BLaER1 treated with 17β-estradiol and CSF1 and Interleukin-3, amounts not matched to agents 10 nM and 100 nM (cell line): ENCODE measurements at regions not wholly inside any gene's neighbourhood (a gene's known extent, or its start where the extent isn't known, plus 50 kb on each side); places are given as distances from the start of the nearest gene placed in this dataset.
"Not testable (repeated sequence)": the region's sequence is repeated elsewhere in the genome, so short reads cannot be mapped to it uniquely, and the experiment has no call there.

ENCODE experiments used
- H3K27ac ChIP-seq, 11 experiments: shearing (Covaris generic); formaldehyde crosslinking; 2 replicates each; pipeline ENCODE4 v1.8.1; 2022
- H3K27me3 ChIP-seq, 11 experiments: shearing (Covaris generic); formaldehyde crosslinking; 2 replicates each; pipeline ENCODE4 v1.8.1; 2022
- H3K36me3 ChIP-seq, 11 experiments: shearing (Covaris generic); formaldehyde crosslinking; 2 replicates each; pipeline ENCODE4 v1.8.1; 2022
- H3K4me1 ChIP-seq, 10 experiments: shearing (Covaris generic); formaldehyde crosslinking; 2 replicates each; pipeline ENCODE4 v1.8.1; 2022
- H3K4me2 ChIP-seq, 11 experiments: shearing (Covaris generic); formaldehyde crosslinking; 2 replicates each; pipeline ENCODE4 v1.8.1; 2022
- H3K4me3 ChIP-seq, 10 experiments: shearing (Covaris generic); formaldehyde crosslinking; 2 replicates each; pipeline ENCODE4 v1.8.1; 2022
- H3K9ac ChIP-seq, 11 experiments: shearing (Covaris generic); formaldehyde crosslinking; 2 replicates each; pipeline ENCODE4 v1.8.1; 2022
- H3K9me3 ChIP-seq, 11 experiments: shearing (Covaris generic); formaldehyde crosslinking; replicated peaks in 1 of 11; 2 replicates each; pipeline ENCODE4 v1.8.1; 2022
- H4K20me1 ChIP-seq, 11 experiments: shearing (Covaris generic); formaldehyde crosslinking; 2 replicates each; pipeline ENCODE4 v1.8.1; 2022
- Cebpa-rat ChIP-seq, 11 experiments: shearing (Covaris generic); IDR thresholded peaks; 2 replicates each; pipeline ENCODE4 v1.8.1; 2022

GRCh38 chr10:21398563-21399231, 126.8 kb downstream of the SKIDA1 start:
- Histone ChIP-seq H3K27me3 (no peaks in the 10 kb centered on the region), H3K4me2 (no peak overlapping the region), H3K4me1 (peaks cover 0 to 8% (median 1%) of the 10 kb centered on the region in 10 experiments; a peak in 8 of 20 replicates), H3K9ac (no peak overlapping the region), H4K20me1 (no peaks in the 10 kb centered on the region), H3K36me3 (no peaks in the 10 kb centered on the region), H3K9me3 (peaks cover 0 to 20% (median 7%) of the 10 kb centered on the region in 11 experiments; a peak in 8 of 22 replicates), H3K4me3 (no peak overlapping the region), H3K27ac (no peak overlapping the region)
- TF ChIP-seq Cebpa-rat (IDR thresholded peaks at IDR 0.05): no peak

- Histone ChIP-seq H3K4me1 (peaks cover 0 to 8% (median 1%) of the 10 kb centered on the region in 10 experiments; a peak in 8 of 20 replicates), H3K9ac (no peak overlapping the region), H3K36me3 (no peaks in the 10 kb centered on the region), H3K27me3 (no peaks in the 10 kb centered on the region), H3K27ac (no peak overlapping the region), H3K9me3 (peaks cover 0 to 20% (median 7%) of the 10 kb centered on the region in 11 experiments; a peak in 8 of 22 replicates), H3K4me2 (no peak overlapping the region), H3K4me3 (no peak overlapping the region), H4K20me1 (no peaks in the 10 kb centered on the region)
- no peak for TF ChIP-seq Cebpa-rat (IDR thresholded peaks at IDR 0.05)
Observed at GRCh38 chr10:21396889-21397288, 128.6 kb downstream of the SKIDA1 start.

GRCh38 chr10:21393931-21394330, 131.6 kb downstream of the SKIDA1 start:
- Histone ChIP-seq H3K9me3 (peaks cover 0 to 20% (median 7%) of the 10 kb centered on the region in 11 experiments; a peak in 8 of 22 replicates), H4K20me1 (no peaks in the 10 kb centered on the region), H3K4me2 (no peak overlapping the region), H3K4me1 (no peaks in the 10 kb centered on the region), H3K27me3 (no peaks in the 10 kb centered on the region), H3K9ac (no peak overlapping the region), H3K4me3 (no peak overlapping the region), H3K27ac (no peak overlapping the region), H3K36me3 (no peaks in the 10 kb centered on the region)
- TF ChIP-seq Cebpa-rat (IDR thresholded peaks at IDR 0.05): no peak

GRCh38 chr10:21388589-21388988, 136.9 kb downstream of the SKIDA1 start:
- H4K20me1 ChIP-seq: no peaks in the 10 kb centered on the region
- no peak overlapping the region for H3K4me3 ChIP-seq
- peaks cover 0 to 7% (median 0%) of the 10 kb centered on the region in 11 experiments; a peak in 2 of 22 replicates for H3K9me3 ChIP-seq
- no peak overlapping the region for H3K9ac ChIP-seq
- no peak overlapping the region for H3K27ac ChIP-seq
- no peaks in the 10 kb centered on the region for H3K36me3 ChIP-seq
- TF ChIP-seq Cebpa-rat (IDR thresholded peaks at IDR 0.05): no peak
- H3K4me1 ChIP-seq: no peaks in the 10 kb centered on the region
- no peaks in the 10 kb centered on the region for H3K27me3 ChIP-seq
- H3K4me2 ChIP-seq: no peak overlapping the region

- no peaks in the 10 kb centered on the region for H3K4me1 ChIP-seq
- H3K27me3 ChIP-seq: no peaks in the 10 kb centered on the region
- H3K9ac ChIP-seq: no peak overlapping the region
- H3K9me3 ChIP-seq: peaks cover 0 to 7% (median 0%) of the 10 kb centered on the region in 11 experiments; a peak in 2 of 22 replicates
- TF ChIP-seq Cebpa-rat (IDR thresholded peaks at IDR 0.05): no peak
- no peaks in the 10 kb centered on the region for H4K20me1 ChIP-seq
- H3K27ac ChIP-seq: no peak overlapping the region
- no peak overlapping the region for H3K4me3 ChIP-seq
- H3K4me2 ChIP-seq: no peak overlapping the region
- no peaks in the 10 kb centered on the region for H3K36me3 ChIP-seq
Observed at GRCh38 chr10:21387868-21388267, 137.6 kb downstream of the SKIDA1 start.

GRCh38 chr10:21385996-21386585, 139.4 kb downstream of the SKIDA1 start:
- Histone ChIP-seq H3K9me3 (peaks cover 0 to 7% (median 0%) of the 10 kb centered on the region in 11 experiments; a peak in 2 of 22 replicates), H3K4me1 (no peaks in the 10 kb centered on the region), H3K27ac (no peak overlapping the region), H3K4me3 (no peak overlapping the region), H3K4me2 (no peak overlapping the region), H4K20me1 (no peaks in the 10 kb centered on the region), H3K36me3 (no peaks in the 10 kb centered on the region), H3K27me3 (no peaks in the 10 kb centered on the region), H3K9ac (no peak overlapping the region)
- TF ChIP-seq Cebpa-rat (IDR thresholded peaks at IDR 0.05): no peak

GRCh38 chr10:21385536-21385935, 139.9 kb downstream of the SKIDA1 start:
- peaks cover 0 to 7% (median 0%) of the 10 kb centered on the region in 11 experiments; a peak in 2 of 22 replicates for H3K9me3 ChIP-seq
- H4K20me1 ChIP-seq: no peaks in the 10 kb centered on the region
- no peak overlapping the region for H3K4me2 ChIP-seq
- H3K36me3 ChIP-seq: no peaks in the 10 kb centered on the region
- no peaks in the 10 kb centered on the region for H3K4me1 ChIP-seq
- H3K27ac ChIP-seq: no peak overlapping the region
- no peak overlapping the region for H3K4me3 ChIP-seq
- no peaks in the 10 kb centered on the region for H3K27me3 ChIP-seq
- H3K9ac ChIP-seq: no peak overlapping the region
- TF ChIP-seq Cebpa-rat (IDR thresholded peaks at IDR 0.05): no peak

GRCh38 chr10:21379143-21379542, 146.3 kb downstream of the SKIDA1 start:
- Histone ChIP-seq H3K27ac (no peak overlapping the region), H3K9me3 (peaks cover 0 to 5% (median 0%) of the 10 kb centered on the region in 11 experiments; a peak in 1 of 22 replicates), H3K9ac (no peak overlapping the region), H3K4me3 (no peak overlapping the region), H4K20me1 (no peaks in the 10 kb centered on the region), H3K36me3 (no peaks in the 10 kb centered on the region), H3K27me3 (no peaks in the 10 kb centered on the region), H3K4me1 (peaks cover 0 to 15% (median 0%) of the 10 kb centered on the region in 10 experiments; a peak in 6 of 20 replicates), H3K4me2 (peak overlapping the region in 3 of 11 experiments; percentile 41 to 67 (median 48); a peak in 6 of 22 replicates)
- TF ChIP-seq Cebpa-rat (IDR thresholded peaks at IDR 0.05): no peak

GRCh38 chr10:21375274-21375673, 150.2 kb downstream of the SKIDA1 start:
- not testable (repeated sequence) for H3K4me3 ChIP-seq, H3K27me3 ChIP-seq, H3K27ac ChIP-seq, H4K20me1 ChIP-seq, H3K36me3 ChIP-seq, H3K9ac ChIP-seq, H3K9me3 ChIP-seq, H3K4me2 ChIP-seq
- peaks cover 10 to 27% (median 12%) of the 10 kb centered on the region in 10 experiments; a peak in 19 of 20 replicates for H3K4me1 ChIP-seq

GRCh38 chr10:21373881-21374280, 151.6 kb downstream of the SKIDA1 start:
- not testable (repeated sequence) for H3K27ac ChIP-seq, H3K27me3 ChIP-seq, H3K4me3 ChIP-seq, H3K9ac ChIP-seq, H4K20me1 ChIP-seq, H3K9me3 ChIP-seq, H3K36me3 ChIP-seq
- H3K4me1 ChIP-seq: peaks cover 10 to 16% (median 12%) of the 10 kb centered on the region in 10 experiments; a peak in 19 of 20 replicates
- peak overlapping the region in 1 of 11 experiments; percentile 55; a peak in 2 of 22 replicates for H3K4me2 ChIP-seq
